HG03097 (cell line): ENCODE measurements at regions not wholly inside any gene's neighbourhood (a gene's known extent, or its start where the extent isn't known, plus 50 kb on each side); places are given as distances from the start of the nearest gene placed in this dataset.

Source experiments
- ATAC-seq: cut with Tn5 transposase; IDR thresholded peaks from one replicate; pipeline ENCODE4 v1.9.1; 2021; ENCODE audit not compliant: unreplicated experiment, low FRiP score

- no peak for ATAC-seq
Observed at GRCh38 chr2:149984311-149984710, 396.7 kb upstream of the MMADHC start.

GRCh38 chr2:149972066-149972465 lies 384.5 kb upstream of the MMADHC start:
- no peak for ATAC-seq

DNA sequence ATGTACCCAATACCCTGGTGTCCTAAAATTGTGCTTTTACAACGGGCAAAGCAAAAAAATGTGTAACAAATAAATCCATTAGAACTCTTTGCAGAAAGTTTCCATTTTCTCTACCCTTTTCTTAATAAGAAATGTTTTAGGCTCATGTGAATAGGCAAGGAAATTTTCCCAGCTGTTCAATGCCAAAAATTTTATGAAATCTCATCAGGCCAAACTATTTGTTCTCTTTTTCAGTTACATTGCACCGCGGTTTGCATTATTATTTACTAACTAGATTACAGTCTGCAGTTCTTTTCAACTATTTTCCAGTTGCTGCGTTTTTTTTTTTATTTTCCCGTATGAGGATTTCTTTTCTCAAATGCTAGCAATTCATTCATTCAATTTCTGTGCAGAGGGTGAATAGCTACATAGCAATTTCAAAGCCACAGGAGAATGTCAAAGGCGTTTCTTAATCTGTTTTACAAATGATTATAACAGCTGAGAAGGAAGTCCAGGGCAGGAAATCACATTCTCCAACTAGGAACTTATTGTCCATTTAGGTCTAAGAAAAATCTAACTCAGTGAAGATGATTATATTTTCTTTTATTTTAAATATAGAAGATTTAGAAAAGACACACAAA lies 367.5 kb upstream of the MMADHC start:
- ATAC-seq = no peak

GRCh38 chr2:149953627-149954026 lies 366.1 kb upstream of the MMADHC start:
- no peak for ATAC-seq

GRCh38 chr2:149931486-149931885 lies 343.9 kb upstream of the MMADHC start:
- ATAC-seq = no peak

DNA sequence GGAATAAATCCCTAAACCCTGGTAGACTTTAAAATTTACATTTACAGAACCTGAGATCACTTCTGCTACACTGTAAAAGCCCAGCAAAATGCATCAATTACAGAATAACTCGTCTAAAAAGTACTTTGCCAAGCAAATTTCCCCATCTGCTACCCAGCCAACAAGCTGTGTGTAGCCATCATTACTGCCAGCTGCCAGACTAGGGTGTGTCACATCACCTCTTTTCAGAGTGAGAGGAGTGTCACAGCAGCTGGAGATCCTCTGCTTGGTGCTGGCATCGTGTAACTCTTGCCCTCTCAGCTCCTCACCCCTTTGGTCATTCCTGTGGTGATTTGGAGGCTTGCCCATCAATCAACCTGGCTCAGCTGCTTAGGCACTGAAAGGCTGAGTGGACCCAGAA lies 340.4 kb upstream of the MMADHC start:
- ATAC-seq = no peak

- ATAC-seq = no peak
Observed at GRCh38 chr2:149926149-149926548, 338.6 kb upstream of the MMADHC start.

- ATAC-seq = no peak
Observed at GRCh38 chr2:149924549-149925213, 337.1 kb upstream of the MMADHC start.

DNA sequence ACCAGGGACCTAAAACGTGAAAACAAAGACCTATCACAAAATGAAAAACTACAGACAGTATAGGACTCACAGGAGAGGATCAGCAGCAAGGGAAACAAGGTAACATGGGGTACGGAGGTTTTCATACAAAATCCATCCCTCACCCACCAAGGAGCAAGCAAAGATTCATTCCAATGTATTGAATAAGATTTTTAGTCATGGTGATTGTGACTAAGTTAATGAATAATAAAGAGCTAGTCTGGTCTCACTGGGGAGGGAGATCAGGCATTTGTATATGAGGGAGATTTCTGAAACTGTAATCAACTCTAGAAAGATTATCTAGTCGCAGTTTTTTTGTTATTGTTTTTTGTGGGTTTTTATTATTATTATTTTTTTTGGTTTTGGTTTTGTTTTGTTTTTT lies 336.5 kb upstream of the MMADHC start:
- no peak for ATAC-seq

- no peak for ATAC-seq
Observed at GRCh38 chr2:149921911-149922616, 334.5 kb upstream of the MMADHC start.

- no peak for ATAC-seq
Observed at GRCh38 chr2:149920389-149920788, 332.8 kb upstream of the MMADHC start.

DNA sequence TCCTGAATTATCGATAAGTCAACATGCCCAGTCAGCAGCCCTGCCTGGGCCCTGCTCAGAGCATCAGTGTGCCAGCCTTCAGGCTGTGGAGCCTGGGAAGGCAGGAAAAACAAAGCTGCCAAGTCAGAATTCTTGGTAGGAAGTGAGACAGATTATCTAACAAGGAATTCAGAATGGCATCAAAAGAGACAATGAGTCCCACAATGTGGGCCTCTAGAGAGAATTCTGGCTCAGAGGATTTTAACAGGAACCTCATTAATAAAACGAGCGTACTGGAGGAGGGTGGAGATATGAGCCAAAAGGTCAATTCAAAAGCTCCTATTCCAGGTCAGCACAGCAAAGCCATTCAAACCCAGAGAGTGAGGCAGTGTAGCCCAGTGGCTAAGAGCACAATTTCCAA lies 327.6 kb upstream of the MMADHC start:
- ATAC-seq = no peak

DNA sequence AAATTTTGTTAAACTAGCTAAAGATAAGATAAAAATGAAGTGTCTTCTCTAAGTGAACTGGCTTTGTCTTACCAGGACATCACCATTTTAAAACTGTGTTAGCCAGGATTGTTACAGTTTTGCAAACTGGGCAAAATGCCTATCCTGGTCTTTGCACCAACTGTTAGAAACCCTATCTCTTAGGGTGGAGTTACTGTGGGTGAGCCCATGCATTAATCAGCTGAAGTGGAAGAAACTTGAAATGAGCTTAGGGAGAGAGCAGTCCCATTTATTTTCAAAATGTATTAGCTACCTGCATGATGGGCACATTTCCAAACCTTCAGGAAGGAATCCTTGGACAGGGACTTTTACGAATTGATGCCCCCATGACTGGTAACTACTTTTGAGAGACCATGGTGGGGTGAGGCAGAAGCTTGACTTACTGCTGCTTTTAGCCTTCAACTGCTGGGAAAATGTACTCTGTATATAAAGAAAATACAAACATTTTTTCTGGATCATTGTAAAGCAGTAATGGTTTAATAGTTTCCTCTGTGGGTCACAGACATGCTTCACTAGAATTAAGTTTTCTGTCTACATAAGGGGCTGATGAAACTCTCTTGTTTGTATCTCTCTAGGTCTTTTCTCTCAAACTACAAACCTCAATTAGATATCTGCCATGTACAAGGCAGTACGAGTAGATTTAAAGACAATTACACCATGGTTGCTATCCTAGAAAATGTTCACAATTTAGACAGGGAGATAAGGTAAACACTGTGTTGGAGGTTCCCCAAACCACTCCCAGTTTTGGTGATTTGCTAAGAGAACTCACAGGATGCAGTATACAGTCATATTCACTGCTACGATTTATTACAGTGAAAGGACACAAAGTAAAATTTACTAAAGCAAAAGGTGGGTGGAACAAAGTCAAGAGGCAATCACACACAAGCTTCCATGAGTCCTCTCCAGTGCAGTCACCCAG lies 321.4 kb upstream of the MMADHC start:
- ATAC-seq = no peak

GRCh38 chr2:149906886-149907285 lies 319.3 kb upstream of the MMADHC start:
- no peak for ATAC-seq

DNA sequence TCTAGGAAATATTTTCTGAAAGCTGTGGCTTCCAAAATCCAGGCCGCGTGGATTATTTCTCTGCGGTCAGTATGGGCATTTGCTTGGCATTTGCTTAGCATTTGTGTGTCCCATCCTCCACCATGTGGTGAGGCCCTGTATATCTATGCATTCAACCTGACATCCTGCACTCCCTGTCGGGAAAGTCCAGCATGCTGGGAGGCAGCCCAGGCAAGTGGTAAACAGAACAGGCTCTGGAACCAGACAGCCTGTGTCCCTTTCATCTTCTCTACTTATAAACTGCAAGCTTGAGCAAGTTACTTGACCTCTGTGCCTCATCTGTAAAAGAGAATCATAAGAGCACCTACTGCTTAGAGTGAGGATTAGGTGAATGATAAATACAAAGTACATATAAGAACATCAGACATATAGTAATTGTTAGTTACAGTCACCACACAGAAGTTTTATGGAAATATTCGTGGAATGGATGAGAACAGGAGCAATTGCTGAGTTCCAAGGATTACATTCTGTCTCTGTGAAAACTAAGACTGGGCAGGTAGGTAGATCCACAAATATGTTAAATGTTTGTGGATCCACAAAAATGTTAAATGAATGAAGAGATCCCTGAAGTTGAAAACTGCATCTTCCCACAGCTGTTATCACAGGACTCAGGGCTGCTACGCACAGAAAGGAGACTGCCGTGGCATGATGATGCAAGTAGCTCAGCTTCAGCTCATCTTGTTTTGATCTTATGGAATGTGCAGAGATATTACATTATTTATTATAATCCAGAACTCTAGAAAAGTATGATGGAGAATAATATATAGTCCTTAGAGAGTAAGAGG lies 317.0 kb upstream of the MMADHC start:
- ATAC-seq = no peak

DNA sequence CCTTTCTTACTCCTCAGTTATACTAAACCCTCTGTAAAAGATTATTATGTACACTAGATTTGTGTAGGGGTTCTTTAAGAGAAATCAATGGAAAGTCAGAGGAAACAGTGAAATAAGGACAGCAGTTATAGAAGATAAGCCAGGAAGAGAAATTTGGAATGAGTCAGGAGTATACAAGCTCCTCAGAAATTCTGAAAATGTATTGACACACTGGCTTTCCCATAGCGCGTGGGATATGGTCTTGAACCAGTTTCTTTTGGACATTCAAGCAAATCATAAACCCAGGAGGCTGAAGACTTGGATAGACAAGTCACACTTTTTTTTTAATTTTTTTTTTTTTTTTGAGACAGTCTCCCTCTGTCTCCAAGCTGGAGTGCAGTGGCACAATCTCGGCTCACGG lies 316.1 kb upstream of the MMADHC start:
- no peak for ATAC-seq

DNA sequence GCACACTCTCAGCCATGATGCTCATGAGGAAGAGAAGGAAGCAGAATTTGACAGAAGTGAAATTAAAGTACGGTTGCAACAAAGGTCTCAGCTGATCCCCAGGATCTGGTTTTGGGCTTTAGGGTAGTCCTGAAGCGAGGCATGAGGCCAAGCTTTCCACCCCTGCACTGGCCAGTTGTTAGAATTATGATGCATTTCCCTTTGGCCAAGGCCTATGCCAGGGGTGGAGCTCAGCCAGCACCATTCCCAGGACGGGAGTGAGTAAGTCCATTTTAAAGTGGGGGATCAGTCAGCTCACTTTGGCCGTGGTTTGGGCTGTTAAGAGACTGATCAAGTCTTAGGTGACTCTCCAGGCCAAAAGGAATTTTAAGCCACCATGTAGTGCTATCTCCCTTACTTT lies 314.5 kb upstream of the MMADHC start:
- ATAC-seq = no peak

DNA sequence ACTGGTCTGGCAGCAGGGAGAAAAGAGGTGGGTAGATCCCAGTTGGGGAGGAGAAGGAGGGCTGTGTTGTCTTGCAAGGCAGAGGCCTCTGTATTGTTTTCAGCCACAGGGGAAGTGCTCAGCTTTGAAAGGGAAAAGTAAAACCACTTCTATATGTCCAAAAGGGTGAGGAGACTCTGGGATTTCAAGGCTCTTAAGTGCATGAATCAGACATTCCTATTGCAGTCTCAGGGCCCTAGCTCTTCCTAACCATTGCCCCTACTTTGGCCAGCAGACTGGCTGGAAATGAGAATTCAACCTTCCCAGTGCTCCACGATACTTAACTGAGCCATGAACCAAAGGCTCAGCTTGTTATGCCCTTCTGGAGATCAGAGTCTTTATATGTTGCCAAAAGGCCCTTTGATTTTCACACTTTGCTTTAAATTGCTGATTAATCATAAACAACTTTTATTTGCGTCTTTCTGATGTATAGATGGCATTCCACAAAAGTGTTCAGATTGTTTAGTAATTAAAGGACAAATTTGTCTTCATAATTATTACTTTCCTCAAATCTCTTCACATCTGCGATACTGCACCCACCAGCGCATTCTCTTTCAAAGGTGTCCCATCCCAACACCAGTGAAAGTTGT lies 313.8 kb upstream of the MMADHC start:
- ATAC-seq = no peak

DNA sequence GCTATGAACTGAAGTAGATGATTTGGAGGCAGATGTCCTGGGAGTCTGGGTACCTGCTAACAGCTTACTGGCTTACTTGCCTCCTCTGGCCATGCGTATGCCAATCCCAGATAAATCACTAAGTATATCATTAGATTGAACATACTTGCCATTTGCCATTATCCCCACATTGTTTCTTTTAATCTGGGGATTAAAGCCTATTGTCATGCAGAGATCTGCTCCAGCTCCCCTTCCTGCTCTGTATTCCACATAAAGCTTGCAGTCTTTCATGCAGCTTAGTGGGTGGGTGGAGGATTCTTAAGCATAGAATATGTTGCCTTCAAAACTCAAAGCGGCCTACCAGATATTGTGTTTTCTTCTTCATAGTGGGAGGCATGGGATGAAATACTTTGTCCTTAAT lies 311.8 kb upstream of the MMADHC start:
- no peak for ATAC-seq

DNA sequence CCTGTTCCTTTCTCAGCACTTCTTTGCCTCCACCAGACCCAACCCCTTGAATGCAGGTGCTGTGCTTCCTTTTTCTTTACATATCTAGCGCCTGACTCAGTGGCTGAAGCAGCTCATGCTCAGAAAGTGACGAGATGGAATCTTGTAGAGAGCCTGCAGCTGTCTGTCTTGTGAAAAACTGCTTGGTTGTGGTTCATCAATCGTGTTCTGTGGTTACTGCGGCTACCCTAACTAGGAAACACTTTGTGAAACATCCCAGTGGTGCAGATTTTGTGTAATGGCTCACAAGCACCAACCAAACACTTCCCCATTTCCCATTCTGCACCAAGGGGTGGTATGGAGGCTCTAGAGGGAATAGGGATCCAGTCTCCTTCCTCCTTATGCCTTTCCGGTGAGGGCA lies 307.2 kb upstream of the MMADHC start:
- no peak for ATAC-seq
